NCI-H2081 treated with DMSO at 0.1 percent for 48 hours (cell line): ENCODE measurements at regions not wholly inside any gene's neighbourhood (a gene's known extent, or its start where the extent isn't known, plus 50 kb on each side); places are given as distances from the start of the nearest gene placed in this dataset.

Experiments
- DNase-seq: peaks from one replicate; lab custom pipeline; 2025; lab: John Stamatoyannopoulos, UW

GRCh38 chr13:64446372-64446771 is 2783.8 kb downstream of the PCDH9 start:
- DNase-seq = no peak

GRCh38 chr13:64441740-64442139 is 2788.4 kb downstream of the PCDH9 start:
- DNase-seq = no peak

DNA sequence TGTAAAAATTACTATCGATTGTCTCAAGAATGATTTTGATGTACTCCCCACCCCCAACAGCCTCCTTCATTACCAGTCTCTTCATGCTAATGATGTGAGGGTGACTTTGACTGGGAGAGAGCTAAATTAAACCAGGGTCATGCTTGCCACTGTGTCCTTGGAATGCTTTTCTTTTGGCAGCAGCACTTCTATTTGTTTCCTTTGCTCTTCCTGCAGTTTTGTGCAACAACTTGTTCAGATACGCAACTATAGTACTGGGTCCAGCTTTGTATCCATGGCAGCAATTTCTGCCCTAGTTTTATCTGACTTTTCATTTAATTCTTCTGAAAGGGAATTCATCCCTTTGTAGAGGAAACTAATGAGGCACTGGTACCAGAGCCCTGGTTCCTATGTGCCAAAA is 2792.1 kb downstream of the PCDH9 start:
- no peak for DNase-seq

- DNase-seq = no peak
These were observed 2800.4 kb downstream of the PCDH9 start for GRCh38 chr13:64429691-64430090.

- no peak for DNase-seq
These were observed 2801.9 kb downstream of the PCDH9 start for GRCh38 chr13:64428196-64428595.

- DNase-seq = no peak
These were observed 2806.7 kb downstream of the PCDH9 start for GRCh38 chr13:64423467-64423866.

DNA sequence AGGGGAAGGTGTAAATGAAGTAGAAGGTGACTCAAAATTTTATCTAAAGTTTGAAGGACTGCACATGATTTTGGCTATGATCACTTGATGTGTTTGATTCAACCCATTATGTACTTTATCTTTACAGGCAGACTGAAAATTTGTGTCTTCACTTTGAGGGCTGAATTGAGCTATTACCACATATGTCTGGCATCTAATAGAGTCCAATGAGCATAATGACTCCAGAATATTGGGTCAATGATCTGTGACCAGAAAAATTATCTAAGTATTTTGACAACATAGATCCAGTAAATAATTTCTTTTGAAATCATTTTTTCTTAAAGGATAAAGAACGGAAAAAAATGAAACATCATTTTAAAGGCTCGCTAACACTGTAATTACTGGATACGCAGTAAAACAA is 2810.0 kb downstream of the PCDH9 start:
- DNase-seq = no peak

- DNase-seq = no peak
These were observed 2812.6 kb downstream of the PCDH9 start for GRCh38 chr13:64417581-64417980.

- no peak for DNase-seq
These were observed 2815.8 kb downstream of the PCDH9 start for GRCh38 chr13:64414381-64414780.

GRCh38 chr13:64413529-64413928 is 2816.6 kb downstream of the PCDH9 start:
- DNase-seq = no peak

DNA sequence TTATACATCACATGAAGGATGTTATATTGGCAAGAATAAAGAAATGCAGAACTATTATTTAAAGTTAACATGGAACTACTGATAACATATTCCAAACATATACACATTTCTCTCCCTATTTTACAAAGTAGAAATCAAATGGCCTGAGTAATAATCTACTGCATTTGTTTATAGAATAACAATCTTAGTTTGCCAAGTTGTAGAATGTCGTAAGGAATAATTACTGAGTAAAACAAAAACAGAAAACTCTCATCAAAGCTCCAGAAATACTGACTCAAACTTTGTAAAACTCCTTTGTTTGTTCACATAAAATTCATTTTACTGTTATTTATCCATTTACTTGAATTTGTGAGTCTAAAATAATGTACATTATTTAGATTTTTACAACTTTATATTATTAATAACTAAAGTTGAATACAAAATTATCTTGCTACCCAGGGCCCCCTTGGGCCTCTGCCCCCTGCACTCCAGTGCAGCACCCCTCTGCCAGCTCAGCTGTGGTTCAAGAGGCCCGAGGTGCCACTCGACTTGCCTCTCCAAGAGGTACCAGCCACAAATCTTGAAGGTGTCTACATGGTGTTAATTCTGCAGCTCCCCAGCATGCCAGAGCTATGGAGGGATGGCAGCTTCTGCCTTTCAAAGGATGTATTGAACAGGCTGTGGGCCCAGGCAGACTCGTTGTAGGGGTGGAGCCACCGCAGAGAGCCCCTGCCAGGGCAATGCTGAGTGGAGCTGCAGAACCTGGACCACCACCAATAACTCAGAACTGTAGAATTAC is 2819.7 kb downstream of the PCDH9 start:
- DNase-seq = no peak

- no peak for DNase-seq
These were observed 2832.4 kb downstream of the PCDH9 start for GRCh38 chr13:64397701-64398100.

DNA sequence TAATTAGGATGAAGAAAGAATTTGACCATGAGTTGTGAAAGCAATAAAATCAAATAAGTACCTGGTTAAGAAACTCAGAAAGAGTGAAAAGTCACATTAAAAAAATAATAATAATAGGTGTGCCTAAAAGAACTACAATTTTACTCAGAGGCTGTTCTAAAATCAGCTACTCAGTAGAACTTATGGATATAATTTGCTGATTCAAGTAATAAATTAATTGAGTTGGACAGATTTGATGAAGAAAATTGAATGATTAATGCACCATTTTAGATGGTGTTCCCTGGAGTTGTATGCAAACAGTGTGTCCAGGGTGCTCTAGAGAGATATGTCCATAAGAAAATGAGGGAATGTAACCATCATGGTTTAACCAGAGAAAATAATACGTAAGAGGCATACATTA is 2852.5 kb downstream of the PCDH9 start:
- DNase-seq = no peak

DNA sequence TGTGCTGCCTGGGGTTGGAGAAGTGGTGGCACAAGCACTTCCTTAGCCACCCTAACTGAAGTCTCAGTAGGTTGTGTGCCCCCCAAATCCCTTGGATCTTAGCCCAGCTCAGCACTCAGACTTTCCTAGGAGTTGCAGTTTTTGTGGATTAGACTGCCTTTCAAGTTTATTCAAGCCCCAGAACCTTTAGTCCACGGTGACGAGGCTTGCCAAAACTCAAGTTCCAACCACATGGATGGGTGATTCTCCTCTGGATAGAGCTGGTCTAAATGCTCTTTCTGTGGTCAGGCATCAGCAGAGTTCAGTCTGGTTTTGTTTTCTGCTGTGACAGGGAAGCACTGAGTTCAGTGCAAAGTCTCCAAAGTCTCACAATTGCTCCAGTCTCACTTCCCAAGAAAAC is 2858.7 kb downstream of the PCDH9 start:
- no peak for DNase-seq

DNA sequence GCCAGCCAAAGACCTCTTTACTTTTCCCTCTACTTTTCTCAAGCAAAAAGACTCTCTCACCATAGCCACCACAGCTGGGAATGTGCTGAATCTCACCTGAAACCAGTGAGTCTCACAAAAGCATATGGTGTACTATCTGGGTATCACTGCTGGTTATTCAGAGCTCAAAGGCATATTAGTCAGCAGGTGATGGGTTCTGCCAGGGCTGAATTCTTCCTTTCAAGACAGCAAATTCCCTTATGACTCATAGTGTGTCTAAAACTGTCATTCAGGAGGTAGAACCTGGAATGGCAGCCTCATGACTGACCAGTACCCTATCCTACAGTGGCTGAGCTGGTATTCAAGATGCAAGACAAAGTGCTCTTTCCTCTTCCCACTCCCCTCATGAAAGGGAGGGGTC is 2859.1 kb downstream of the PCDH9 start:
- no peak for DNase-seq

GRCh38 chr13:64369121-64369520 is 2861.0 kb downstream of the PCDH9 start:
- DNase-seq = no peak

DNA sequence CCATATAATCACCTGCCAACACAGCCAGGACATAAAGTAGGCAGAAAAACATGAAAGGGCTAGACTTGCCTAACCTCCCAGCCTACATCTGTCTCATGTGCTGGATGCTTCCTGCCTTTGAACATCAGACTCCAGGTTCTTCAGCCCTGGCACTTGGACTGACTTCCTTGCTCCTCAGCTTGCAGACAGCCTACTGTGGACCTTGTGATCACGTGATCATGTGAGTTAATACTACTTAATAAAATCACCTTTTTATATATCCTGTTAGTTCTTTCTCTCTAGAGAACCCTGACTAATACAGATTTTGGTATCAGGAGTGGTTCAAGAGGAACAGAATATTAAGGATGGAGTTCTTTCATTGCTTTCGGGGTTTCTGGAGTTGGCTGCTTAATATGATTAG is 2867.6 kb downstream of the PCDH9 start:
- DNase-seq = no peak

- no peak for DNase-seq
These were observed 2882.5 kb downstream of the PCDH9 start for GRCh38 chr13:64347664-64348063.

GRCh38 chr13:64339373-64340063 is 2890.6 kb downstream of the PCDH9 start:
- no peak for DNase-seq

- DNase-seq = no peak
These were observed 2891.5 kb downstream of the PCDH9 start for GRCh38 chr13:64338671-64339070.

GRCh38 chr13:64333888-64334287 is 2896.2 kb downstream of the PCDH9 start:
- DNase-seq = no peak

DNA sequence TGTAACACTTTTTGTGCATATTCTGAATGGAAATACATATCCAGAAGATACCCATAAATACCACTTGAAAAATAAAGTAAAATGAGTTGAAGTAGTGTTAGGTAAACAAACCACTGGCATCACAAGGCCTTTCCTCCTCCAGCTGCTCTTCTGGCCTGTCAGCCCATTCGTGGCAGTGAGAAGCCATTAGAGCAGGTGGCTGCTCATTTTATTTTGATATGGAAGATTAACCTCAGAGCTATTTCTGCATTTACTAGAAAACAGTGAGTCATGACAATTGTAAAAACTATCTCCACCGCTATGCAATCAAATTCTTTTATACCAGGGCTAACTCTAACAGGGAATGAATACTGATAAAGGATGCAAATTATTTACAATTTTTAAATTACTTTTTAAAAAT is 2898.1 kb downstream of the PCDH9 start:
- DNase-seq = no peak

- DNase-seq = peak; percentile 69
These were observed 2902.5 kb downstream of the PCDH9 start for GRCh38 chr13:64327505-64328194.
